Upper lobe of left lung (tissue), 4 donors: ENCODE measurements at regions not wholly inside any gene's neighbourhood (a gene's known extent, or its start where the extent isn't known, plus 50 kb on each side); places are given as distances from the start of the nearest gene placed in this dataset.

Experiments used
- CTCF ChIP-seq, 6 experiments: fragments of 450-650 bp in 4 of 6; fragments of 200-600 bp in 2 of 6; sonication (generic) in 2 of 6; IDR thresholded peaks; one replicate each; pipeline ENCODE4 v1.5.1; 2016 to 2019; ENCODE audit warnings: antibody characterized with exemption in 6 of 6
- EP300 ChIP-seq, 4 donors: sonication (generic); formaldehyde crosslinking; IDR thresholded peaks; one replicate each; pipeline ENCODE4 v1.5.1; 2017; ENCODE audit warnings: antibody characterized with exemption in 4 of 4, control low read depth in 2 of 4
- POLR2A ChIP-seq, 4 donors: fragments of 450-650 bp; IDR thresholded peaks; one replicate each; pipeline ENCODE4 v1.5.1; 2016 to 2017; ENCODE audit warnings: antibody characterized with exemption in 4 of 4, mild to moderate bottlenecking in 2 of 4
- POLR2AphosphoS5 ChIP-seq, 2 donors: sonication (generic); formaldehyde crosslinking; IDR thresholded peaks; one replicate each; pipeline ENCODE4 v1.5.1; 2017; ENCODE audit warnings: antibody characterized with exemption in 2 of 2

- no peak for TF ChIP-seq CTCF (IDR thresholded peaks at IDR 0.05)
- TF ChIP-seq POLR2AphosphoS5 (IDR thresholded peaks at IDR 0.05) = no peak
- no peak for TF ChIP-seq POLR2A (IDR thresholded peaks at IDR 0.05)
- no peak for TF ChIP-seq EP300 (IDR thresholded peaks at IDR 0.05)
Observed at GRCh38 chr2:8597094-8597493, 84.8 kb upstream of the ID2 start.
